ENCODE measurements at regions not wholly inside any gene's neighbourhood (a gene's known extent, or its start where the extent isn't known, plus 50 kb on each side); places are given as distances from the start of the nearest gene placed in this dataset.
"Not testable (repeated sequence)": the region's sequence is repeated elsewhere in the genome, so short reads cannot be mapped to it uniquely, and the experiment has no call there.

DNA sequence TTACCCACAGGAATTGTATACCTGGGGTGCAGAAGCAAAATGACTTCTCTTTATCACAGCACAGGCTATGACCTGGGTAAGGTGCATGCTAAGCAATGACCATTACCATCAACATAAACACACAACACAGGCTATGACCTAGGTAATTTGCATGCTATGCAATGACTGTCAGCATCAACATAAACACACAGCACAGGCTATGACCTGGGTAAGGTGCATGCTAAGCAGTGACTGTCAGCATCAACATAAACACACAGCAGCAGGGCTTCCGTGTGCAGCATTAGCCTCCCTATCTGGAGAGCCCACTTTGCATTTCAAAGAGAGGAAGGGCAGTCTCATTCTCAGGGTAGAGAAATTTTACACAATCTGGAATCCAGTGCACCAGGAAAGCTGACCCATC is 583.0 kb downstream of the TMEM121 start:
- H3K9me1 ChIP-seq (replicated peaks; ENCODE audit: control insufficient read depth, extremely low read depth, insufficient read depth, low read length): no peaks in the 10 kb centered on the region
- H3K9me3 ChIP-seq (replicated peaks; ENCODE audit: control insufficient read depth, insufficient read depth, low read length): no peaks in the 10 kb centered on the region
- POLR2A ChIA-PET: no interaction called here
- H3K79me2 ChIP-seq (ENCODE audit: control insufficient read depth, insufficient read depth, low read length): no peaks in the 10 kb centered on the region
- no peak overlapping the region for H3K4me2 ChIP-seq (ENCODE audit: insufficient read depth, low read length)
- no peak overlapping the region for H3K27ac ChIP-seq (ENCODE audit: insufficient read depth, low read depth, low read length)
- CTCF ChIA-PET: no interaction called here
- H3K4me1 ChIP-seq (ENCODE audit: control insufficient read depth, extremely low read depth, insufficient read depth, low read length): no peaks in the 10 kb centered on the region
- H3K4me3 ChIP-seq (replicated peaks in 1 of 3; ENCODE audit: insufficient read depth in 1 of 3, low read depth in 1 of 3, low read length in 3 of 3): no peak overlapping the region
- H3K27me3 ChIP-seq (ENCODE audit: control insufficient read depth in 2 of 2, insufficient read depth in 2 of 2, low read length in 2 of 2): no peaks in the 10 kb centered on the region
- H4K20me1 ChIP-seq (replicated peaks; ENCODE audit: control insufficient read depth, extremely low read depth, insufficient read depth, low read length): no peaks in the 10 kb centered on the region
- intact Hi-C loops (cut with micrococcal nuclease): no loop called here
- dilution Hi-C loops (cut with MboI; ENCODE audit: extremely low pct_ligation_motif_present, low sequenced_read_pairs): no loop called here
- no peak for DNase-seq (ENCODE audit: low read depth, low spot score)
- FAIRE-seq: no peak
- no peak for TF ChIP-seq POLR2A (IDR thresholded peaks at IDR 0.05; ENCODE audit: low read depth, low read length)
- BruUV-seq (replicated peaks): no TSS peak
- H3K36me3 ChIP-seq (ENCODE audit: control insufficient read depth in 2 of 2, extremely low read depth in 1 of 2, insufficient read depth in 2 of 2, low read length in 2 of 2): no peaks in the 10 kb centered on the region
- no peak overlapping the region for H2AFZ ChIP-seq (ENCODE audit: low read depth, low read length)
- no peak overlapping the region for H3K9ac ChIP-seq (replicated peaks; ENCODE audit: extremely low read depth, insufficient read depth, low read length)

GRCh38 chr14:106115401-106115800 is 589.0 kb downstream of the TMEM121 start:
- no peak for DNase-seq (ENCODE audit: low read depth, low spot score)
- Histone ChIP-seq H3K27ac (ENCODE audit: insufficient read depth, low read depth, low read length) (no peak overlapping the region), H3K36me3 (ENCODE audit: control insufficient read depth in 2 of 2, extremely low read depth in 1 of 2, insufficient read depth in 2 of 2, low read length in 2 of 2) (no peaks in the 10 kb centered on the region), H3K9me3 (replicated peaks; ENCODE audit: control insufficient read depth, insufficient read depth, low read length) (peaks cover 2% of the 10 kb centered on the region), H3K79me2 (ENCODE audit: control insufficient read depth, insufficient read depth, low read length) (no peaks in the 10 kb centered on the region), H3K4me1 (ENCODE audit: control insufficient read depth, extremely low read depth, insufficient read depth, low read length) (no peaks in the 10 kb centered on the region), H3K27me3 (ENCODE audit: control insufficient read depth in 2 of 2, insufficient read depth in 2 of 2, low read length in 2 of 2) (no peaks in the 10 kb centered on the region), H3K4me3 (replicated peaks in 1 of 3; ENCODE audit: insufficient read depth in 1 of 3, low read depth in 1 of 3, low read length in 3 of 3) (no peak overlapping the region), H3K9me1 (replicated peaks; ENCODE audit: control insufficient read depth, extremely low read depth, insufficient read depth, low read length) (no peaks in the 10 kb centered on the region), H3K4me2 (ENCODE audit: insufficient read depth, low read length) (no peak overlapping the region), H2AFZ (ENCODE audit: low read depth, low read length) (no peak overlapping the region), H3K9ac (replicated peaks; ENCODE audit: extremely low read depth, insufficient read depth, low read length) (no peak overlapping the region), H4K20me1 (replicated peaks; ENCODE audit: control insufficient read depth, extremely low read depth, insufficient read depth, low read length) (no peaks in the 10 kb centered on the region)
- no TSS peak for BruUV-seq (replicated peaks)
- CTCF ChIA-PET: no interaction called here
- FAIRE-seq: no peak
- dilution Hi-C loops (cut with MboI; ENCODE audit: extremely low pct_ligation_motif_present, low sequenced_read_pairs): no loop called here
- POLR2A ChIA-PET: no interaction called here
- no peak for TF ChIP-seq MAX (IDR thresholded peaks at IDR 0.05; ENCODE audit: insufficient read depth, insufficient read length)
- no peak for TF ChIP-seq JUN (IDR thresholded peaks at IDR 0.05; ENCODE audit: borderline replicate concordance, insufficient read depth, insufficient read length, low read depth)
- TF ChIP-seq MYC (IDR thresholded peaks at IDR 0.05; ENCODE audit: low read depth, low read length): no peak
- no peak for TF ChIP-seq POLR2A (IDR thresholded peaks at IDR 0.05; ENCODE audit: low read depth, low read length)
- intact Hi-C loops (cut with micrococcal nuclease): no loop called here

- CTCF ChIA-PET; BruUV-seq (replicated peaks): not testable (repeated sequence)
Measured at GRCh38 chr14:106116339-106116930, 590.1 kb downstream of the TMEM121 start.

More at GRCh38 chr14:106116339-106116930, 590.1 kb downstream of the TMEM121 start:
- DNase-seq (ENCODE audit: low read depth, low spot score); H2AFZ ChIP-seq (ENCODE audit: low read depth, low read length); H3K9me3 ChIP-seq (replicated peaks; ENCODE audit: control insufficient read depth, insufficient read depth, low read length); H3K36me3 ChIP-seq (ENCODE audit: control insufficient read depth in 2 of 2, extremely low read depth in 1 of 2, insufficient read depth in 2 of 2, low read length in 2 of 2); H3K27ac ChIP-seq (ENCODE audit: insufficient read depth, low read depth, low read length); H3K9ac ChIP-seq (replicated peaks; ENCODE audit: extremely low read depth, insufficient read depth, low read length); H3K27me3 ChIP-seq (ENCODE audit: control insufficient read depth in 2 of 2, insufficient read depth in 2 of 2, low read length in 2 of 2); H3K9me1 ChIP-seq (replicated peaks; ENCODE audit: control insufficient read depth, extremely low read depth, insufficient read depth, low read length); intact Hi-C loops (cut with micrococcal nuclease); H3K4me2 ChIP-seq (ENCODE audit: insufficient read depth, low read length); H3K4me3 ChIP-seq (replicated peaks in 1 of 3; ENCODE audit: insufficient read depth in 1 of 3, low read depth in 1 of 3, low read length in 3 of 3); H4K20me1 ChIP-seq (replicated peaks; ENCODE audit: control insufficient read depth, extremely low read depth, insufficient read depth, low read length); H3K79me2 ChIP-seq (ENCODE audit: control insufficient read depth, insufficient read depth, low read length); POLR2A ChIA-PET; FAIRE-seq; dilution Hi-C loops (cut with MboI; ENCODE audit: extremely low pct_ligation_motif_present, low sequenced_read_pairs); H3K4me1 ChIP-seq (ENCODE audit: control insufficient read depth, extremely low read depth, insufficient read depth, low read length): not testable (repeated sequence)

All from endothelial cell of umbilical vein (primary cell).